Colonic mucosa (tissue), 4 donors: ENCODE measurements at regions not wholly inside any gene's neighbourhood (a gene's known extent, or its start where the extent isn't known, plus 50 kb on each side); places are given as distances from the start of the nearest gene placed in this dataset.

Experiments used
- DNase-seq: peaks from one replicate; pipeline ENCODE4 v3.0.0-alpha.2; 2020
- H3K27ac ChIP-seq: fragments of 200-600 bp; one replicate; pipeline ENCODE4 v1.8.0; 2021
- H3K27me3 ChIP-seq: fragments of 200-600 bp; one replicate; pipeline ENCODE4 v1.8.0; 2021
- H3K36me3 ChIP-seq: fragments of 200-600 bp; one replicate; pipeline ENCODE4 v1.8.0; 2021
- H3K4me1 ChIP-seq: fragments of 200-600 bp; one replicate; pipeline ENCODE4 v1.8.0; 2021; ENCODE audit warnings: mild to moderate bottlenecking
- H3K4me3 ChIP-seq: fragments of 200-600 bp; one replicate; pipeline ENCODE4 v1.8.0; 2021
- H3K9ac ChIP-seq, 2 donors: one replicate each; pipeline ENCODE4 v1.7.0; 2013; ENCODE audit warnings: control low read depth in 2 of 2, low read depth in 2 of 2, low read length in 2 of 2
- H3K9me3 ChIP-seq: fragments of 200-600 bp; one replicate; pipeline ENCODE4 v1.8.0; 2021
- intact Hi-C: fragments of 100-400 bp; cut with DNase I; formaldehyde crosslinking; loops from one replicate; pipeline ENCODE4 v1.14.1; 2022
- TF ChIP-seq, protein P1 (sequence below): fragments of 200-600 bp; IDR thresholded peaks from one replicate; pipeline ENCODE4 v1.8.0; 2022; ENCODE audit warnings: antibody characterized with exemption, mild to moderate bottlenecking
- donor health status: healthy.
- donor health status: DM: no; HTN: no; CAD: no.
- donor health status: DM: no; HTN: no; CAD: no.

GRCh38 chr5:29899583-29899982, 1293.9 kb upstream of the CDH6 start:
- no peaks in the 10 kb centered on the region for H3K27me3 ChIP-seq
- no peak overlapping the region for H3K4me3 ChIP-seq
- no peaks in the 10 kb centered on the region for H3K9me3 ChIP-seq
- H3K36me3 ChIP-seq: no peaks in the 10 kb centered on the region
- TF ChIP-seq, protein P1, sequence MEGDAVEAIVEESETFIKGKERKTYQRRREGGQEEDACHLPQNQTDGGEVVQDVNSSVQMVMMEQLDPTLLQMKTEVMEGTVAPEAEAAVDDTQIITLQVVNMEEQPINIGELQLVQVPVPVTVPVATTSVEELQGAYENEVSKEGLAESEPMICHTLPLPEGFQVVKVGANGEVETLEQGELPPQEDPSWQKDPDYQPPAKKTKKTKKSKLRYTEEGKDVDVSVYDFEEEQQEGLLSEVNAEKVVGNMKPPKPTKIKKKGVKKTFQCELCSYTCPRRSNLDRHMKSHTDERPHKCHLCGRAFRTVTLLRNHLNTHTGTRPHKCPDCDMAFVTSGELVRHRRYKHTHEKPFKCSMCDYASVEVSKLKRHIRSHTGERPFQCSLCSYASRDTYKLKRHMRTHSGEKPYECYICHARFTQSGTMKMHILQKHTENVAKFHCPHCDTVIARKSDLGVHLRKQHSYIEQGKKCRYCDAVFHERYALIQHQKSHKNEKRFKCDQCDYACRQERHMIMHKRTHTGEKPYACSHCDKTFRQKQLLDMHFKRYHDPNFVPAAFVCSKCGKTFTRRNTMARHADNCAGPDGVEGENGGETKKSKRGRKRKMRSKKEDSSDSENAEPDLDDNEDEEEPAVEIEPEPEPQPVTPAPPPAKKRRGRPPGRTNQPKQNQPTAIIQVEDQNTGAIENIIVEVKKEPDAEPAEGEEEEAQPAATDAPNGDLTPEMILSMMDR: no peak
- no peak overlapping the region for H3K9ac ChIP-seq
- no peak overlapping the region for H3K27ac ChIP-seq
- intact Hi-C loops: no loop called here
- H3K4me1 ChIP-seq: no peaks in the 10 kb centered on the region
- DNase-seq: no peak

DNA sequence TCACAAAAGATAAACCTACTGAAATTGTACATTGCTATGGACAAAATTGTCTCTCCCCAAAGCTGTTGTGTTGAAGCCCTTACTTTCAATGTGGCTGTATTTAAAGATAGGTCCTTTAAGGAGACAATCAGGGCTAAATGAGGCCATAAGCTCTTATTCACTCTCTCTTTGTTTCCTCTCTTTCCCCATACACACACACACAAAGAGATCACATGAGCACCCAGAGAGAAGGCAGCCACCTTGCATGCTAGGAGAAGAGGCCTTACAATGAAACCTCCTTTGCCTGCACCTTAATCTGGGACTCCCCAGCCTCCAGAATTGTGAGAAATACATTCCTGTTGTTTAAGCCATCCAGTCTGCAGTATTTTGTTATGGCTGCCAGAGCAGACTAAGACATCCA, 1295.6 kb upstream of the CDH6 start:
- Histone ChIP-seq H3K27me3 (no peaks in the 10 kb centered on the region), H3K9me3 (no peaks in the 10 kb centered on the region), H3K36me3 (no peaks in the 10 kb centered on the region), H3K4me1 (no peaks in the 10 kb centered on the region), H3K4me3 (no peak overlapping the region), H3K27ac (no peak overlapping the region), H3K9ac (no peak overlapping the region)
- TF ChIP-seq, protein P1: no peak
- intact Hi-C loops: no loop called here
- DNase-seq: no peak

- no peaks in the 10 kb centered on the region for H3K4me1 ChIP-seq
- intact Hi-C loops: no loop called here
- TF ChIP-seq, protein P1: no peak
- H3K9me3 ChIP-seq: no peaks in the 10 kb centered on the region
- no peak overlapping the region for H3K9ac ChIP-seq
- no peak overlapping the region for H3K4me3 ChIP-seq
- H3K27ac ChIP-seq: no peak overlapping the region
- no peaks in the 10 kb centered on the region for H3K27me3 ChIP-seq
- no peaks in the 10 kb centered on the region for H3K36me3 ChIP-seq
- no peak for DNase-seq
These were observed 1296.8 kb upstream of the CDH6 start for GRCh38 chr5:29896646-29897045.

- H3K27ac ChIP-seq: no peak overlapping the region
- TF ChIP-seq, protein P1: no peak
- H3K9ac ChIP-seq: no peak overlapping the region
- DNase-seq: no peak
- H3K4me3 ChIP-seq: no peak overlapping the region
- no peaks in the 10 kb centered on the region for H3K9me3 ChIP-seq
- no peaks in the 10 kb centered on the region for H3K4me1 ChIP-seq
- no peaks in the 10 kb centered on the region for H3K36me3 ChIP-seq
- intact Hi-C loops: no loop called here
- H3K27me3 ChIP-seq: no peaks in the 10 kb centered on the region
These were observed 1298.8 kb upstream of the CDH6 start for GRCh38 chr5:29894668-29895067.

DNA sequence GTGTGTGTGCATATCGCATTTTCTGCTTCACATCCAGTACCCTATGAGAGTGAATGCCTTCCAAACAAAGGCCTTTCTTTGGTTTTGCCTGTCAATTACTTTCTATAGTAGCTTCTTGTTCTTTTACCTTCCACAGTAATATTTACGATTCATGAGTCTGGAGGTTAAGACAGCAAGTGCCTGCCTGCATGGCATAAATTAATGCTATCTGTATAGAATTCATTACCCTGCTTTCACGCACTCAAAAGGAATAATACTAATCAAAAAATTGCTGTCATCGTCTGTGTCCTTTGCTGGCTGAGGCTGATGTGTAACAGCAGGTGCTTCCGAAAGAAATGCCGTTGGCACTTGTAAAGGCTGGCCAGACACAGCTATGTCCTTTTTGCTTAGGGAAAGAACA, 1304.4 kb upstream of the CDH6 start:
- TF ChIP-seq, protein P1: no peak
- intact Hi-C loops: no loop called here
- H3K4me1 ChIP-seq: no peaks in the 10 kb centered on the region
- no peak overlapping the region for H3K4me3 ChIP-seq
- no peak for DNase-seq
- H3K27me3 ChIP-seq: no peaks in the 10 kb centered on the region
- H3K27ac ChIP-seq: no peak overlapping the region
- no peak overlapping the region for H3K9ac ChIP-seq
- no peaks in the 10 kb centered on the region for H3K36me3 ChIP-seq
- H3K9me3 ChIP-seq: no peaks in the 10 kb centered on the region

DNA sequence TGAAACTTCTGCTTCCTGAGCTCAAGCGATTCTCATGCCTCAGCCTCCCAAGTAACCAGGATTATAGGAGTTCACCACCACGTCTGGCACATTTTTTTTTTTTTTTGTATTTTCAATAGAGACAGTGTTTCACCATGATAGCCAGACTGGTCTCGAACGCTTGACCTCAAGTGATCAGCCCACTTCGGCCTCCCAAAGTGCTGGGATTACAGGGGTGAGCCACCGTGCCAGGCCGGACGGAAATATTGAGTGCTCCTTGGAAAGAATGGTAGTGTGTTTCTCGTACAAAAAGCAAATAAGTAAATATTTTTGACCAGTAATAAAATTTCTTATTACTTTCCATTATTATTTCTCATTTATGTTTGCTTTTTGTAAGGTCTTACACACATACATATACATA, 1307.9 kb upstream of the CDH6 start:
- H3K27ac ChIP-seq: no peak overlapping the region
- intact Hi-C loops: no loop called here
- no peak for DNase-seq
- no peaks in the 10 kb centered on the region for H3K36me3 ChIP-seq
- TF ChIP-seq, protein P1: no peak
- no peaks in the 10 kb centered on the region for H3K27me3 ChIP-seq
- H3K9ac ChIP-seq: no peak overlapping the region
- no peaks in the 10 kb centered on the region for H3K9me3 ChIP-seq
- no peak overlapping the region for H3K4me3 ChIP-seq
- no peaks in the 10 kb centered on the region for H3K4me1 ChIP-seq
